PC-3 (cell line): ENCODE measurements at regions not wholly inside any gene's neighbourhood (a gene's known extent, or its start where the extent isn't known, plus 50 kb on each side); places are given as distances from the start of the nearest gene placed in this dataset.

Experiments used
- ATAC-seq: fragments of 200-7000 bp; cut with Tn5 transposase; 2 replicates; pipeline ENCODE4 v1.9.1; 2020; ENCODE audit warnings: mild to moderate bottlenecking, moderate library complexity
- BruUV-seq: library from RNA; stranded (reverse); fragments of 400-500 nt; replicated peaks from 2 replicates; lab custom pipeline; 2021; lab: Mats Ljungman, UMichigan
- CTCF ChIA-PET: fragments of 300-600 bp; sonication (Branson Sonifier 250); formaldehyde crosslinking; loops from one replicate; lab custom pipeline; 2022; ENCODE audit warnings: antibody characterized with exemption; lab: Charles Lee
- POLR2A ChIA-PET: fragments of 300-600 bp; sonication (Branson Sonifier 250); formaldehyde crosslinking; loops from one replicate; lab custom pipeline; 2022; ENCODE audit warnings: antibody characterized with exemption; ENCODE audit not compliant: unreplicated experiment; lab: Charles Lee
- DNase-seq: peaks from one replicate; pipeline ENCODE4 v3.0.0-alpha.2; 2015
- H2AFZ ChIP-seq: fragments of 300-600 bp; sonication (generic); 2 replicates; pipeline ENCODE4 v1.6.0; 2016; ENCODE audit warnings: antibody characterized with exemption, low read length
- H3F3A ChIP-seq: fragments of 300-600 bp; sonication (generic); one replicate; pipeline ENCODE4 v1.6.0; 2017; ENCODE audit warnings: antibody characterized with exemption, low read length, control low read depth, mild to moderate bottlenecking; ENCODE audit not compliant: unreplicated experiment
- H3K27ac ChIP-seq: fragments of 300-600 bp; sonication (generic); 2 replicates; pipeline ENCODE4 v1.5.1; 2016; ENCODE audit warnings: mild to moderate bottlenecking, low read length
- H3K27me3 ChIP-seq: fragments of 300-600 bp; sonication (generic); 2 replicates; pipeline ENCODE4 v1.6.1; 2016; ENCODE audit warnings: low read length, mixed read lengths
- H3K36me3 ChIP-seq: fragments of 300-600 bp; sonication (generic); 2 replicates; pipeline ENCODE4 v1.6.1; 2016; ENCODE audit warnings: low read depth, mixed run types, low read length, mixed read lengths
- H3K4me1 ChIP-seq: fragments of 300-600 bp; sonication (generic); 2 replicates; pipeline ENCODE4 v1.5.1; 2016; ENCODE audit warnings: low read length; ENCODE audit not compliant: insufficient read depth
- H3K4me2 ChIP-seq: fragments of 300-600 bp; sonication (generic); 2 replicates; pipeline ENCODE4 v1.6.0; 2016; ENCODE audit warnings: low read length
- H3K4me3 ChIP-seq: fragments of 300-600 bp; sonication (generic); 2 replicates; pipeline ENCODE4 v1.5.1; 2016; ENCODE audit warnings: mild to moderate bottlenecking, low read length, mixed read lengths
- H3K79me2 ChIP-seq: fragments of 300-600 bp; sonication (generic); 2 replicates; pipeline ENCODE4 v1.6.1; 2017; ENCODE audit warnings: low read length, mixed read lengths
- H3K9ac ChIP-seq: fragments of 300-600 bp; sonication (generic); 2 replicates; pipeline ENCODE4 v1.6.0; 2016; ENCODE audit warnings: mild to moderate bottlenecking, low read length
- H3K9me2 ChIP-seq: fragments of 300-600 bp; sonication (generic); replicated peaks from 2 replicates; pipeline ENCODE4 v1.6.1; 2016; ENCODE audit warnings: mixed run types, low read length, mixed read lengths
- H3K9me3 ChIP-seq: fragments of 300-600 bp; sonication (generic); 2 replicates; pipeline ENCODE4 v1.6.1; 2016; ENCODE audit warnings: low read length, mixed read lengths
- H4K20me1 ChIP-seq: fragments of 300-600 bp; sonication (generic); 2 replicates; pipeline ENCODE4 v1.6.1; 2016; ENCODE audit warnings: low read length, mixed read lengths
- EZH2 ChIP-seq: fragments of 300-600 bp; sonication (generic); IDR thresholded peaks from one replicate; pipeline ENCODE4 v1.6.1; 2017; ENCODE audit warnings: antibody characterized with exemption, mild to moderate bottlenecking, low read length; ENCODE audit not compliant: unreplicated experiment
- EZH2phosphoT487 ChIP-seq: fragments of 300-600 bp; sonication (generic); IDR thresholded peaks from 2 replicates; pipeline ENCODE4 v1.6.1; 2018; ENCODE audit warnings: mild to moderate bottlenecking, antibody characterized with exemption, low read length, borderline replicate concordance
- intact Hi-C: fragments of 100-400 bp; cut with micrococcal nuclease; formaldehyde crosslinking; loops from 2 replicates; pipeline ENCODE4 v1.9.0; 2023
- TF ChIP-seq, protein P1 (sequence below): fragments of 300-600 bp; sonication (generic); conservative IDR thresholded peaks from 2 replicates; pipeline ENCODE4 v1.5.1; 2017; ENCODE audit warnings: antibody characterized with exemption, low read depth, mild to moderate bottlenecking, low read length

DNA sequence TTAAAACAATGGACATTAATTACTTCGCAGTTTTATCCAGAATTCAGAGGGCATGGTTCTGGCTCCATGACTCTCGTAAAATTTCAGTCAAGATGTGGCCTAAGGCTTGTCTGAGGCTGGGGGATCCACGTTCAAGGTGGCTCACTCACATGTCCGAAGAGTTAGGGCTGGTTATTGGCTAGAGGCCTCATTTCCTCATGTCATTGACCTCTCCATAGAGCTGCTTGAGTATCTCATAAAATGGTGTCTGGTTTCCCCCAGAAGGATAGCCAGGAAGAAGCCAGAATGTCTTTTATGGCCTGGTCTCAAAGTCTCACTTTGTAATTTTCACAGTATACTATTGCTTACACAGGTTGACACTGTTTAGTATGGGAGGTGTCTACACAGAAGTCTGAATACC is 67.3 kb upstream of the DCBLD2 start:
- intact Hi-C loops = no loop called here
- peaks cover 80% of the 10 kb centered on the region for H3K79me2 ChIP-seq
- peaks cover 81% of the 10 kb centered on the region for H3K4me1 ChIP-seq
- peaks cover 11% of the 10 kb centered on the region for H3F3A ChIP-seq
- H3K9ac ChIP-seq = no peak overlapping the region
- TF ChIP-seq, protein P1, sequence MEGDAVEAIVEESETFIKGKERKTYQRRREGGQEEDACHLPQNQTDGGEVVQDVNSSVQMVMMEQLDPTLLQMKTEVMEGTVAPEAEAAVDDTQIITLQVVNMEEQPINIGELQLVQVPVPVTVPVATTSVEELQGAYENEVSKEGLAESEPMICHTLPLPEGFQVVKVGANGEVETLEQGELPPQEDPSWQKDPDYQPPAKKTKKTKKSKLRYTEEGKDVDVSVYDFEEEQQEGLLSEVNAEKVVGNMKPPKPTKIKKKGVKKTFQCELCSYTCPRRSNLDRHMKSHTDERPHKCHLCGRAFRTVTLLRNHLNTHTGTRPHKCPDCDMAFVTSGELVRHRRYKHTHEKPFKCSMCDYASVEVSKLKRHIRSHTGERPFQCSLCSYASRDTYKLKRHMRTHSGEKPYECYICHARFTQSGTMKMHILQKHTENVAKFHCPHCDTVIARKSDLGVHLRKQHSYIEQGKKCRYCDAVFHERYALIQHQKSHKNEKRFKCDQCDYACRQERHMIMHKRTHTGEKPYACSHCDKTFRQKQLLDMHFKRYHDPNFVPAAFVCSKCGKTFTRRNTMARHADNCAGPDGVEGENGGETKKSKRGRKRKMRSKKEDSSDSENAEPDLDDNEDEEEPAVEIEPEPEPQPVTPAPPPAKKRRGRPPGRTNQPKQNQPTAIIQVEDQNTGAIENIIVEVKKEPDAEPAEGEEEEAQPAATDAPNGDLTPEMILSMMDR = no peak
- no peak for TF ChIP-seq EZH2phosphoT487
- TF ChIP-seq EZH2 = no peak
- no peaks in the 10 kb centered on the region for H3K9me3 ChIP-seq
- no peak overlapping the region for H3K4me3 ChIP-seq
- ATAC-seq (no peak), DNase-seq (no peak)
- POLR2A ChIA-PET = no interaction called here
- H4K20me1 ChIP-seq = no peaks in the 10 kb centered on the region
- no peaks in the 10 kb centered on the region for H3K27me3 ChIP-seq
- CTCF ChIA-PET = no interaction called here
- no peaks in the 10 kb centered on the region for H3K9me2 ChIP-seq
- no peak overlapping the region for H2AFZ ChIP-seq
- peak overlapping the region; percentile 98; the same call in 1 of the 2 replicates for H3K27ac ChIP-seq
- H3K4me2 ChIP-seq = no peak overlapping the region
- H3K36me3 ChIP-seq = 0 out of 2 replicates have a peak, but pooled peaks cover 3% of the 10 kb centered on the region
- BruUV-seq = no TSS peak

DNA sequence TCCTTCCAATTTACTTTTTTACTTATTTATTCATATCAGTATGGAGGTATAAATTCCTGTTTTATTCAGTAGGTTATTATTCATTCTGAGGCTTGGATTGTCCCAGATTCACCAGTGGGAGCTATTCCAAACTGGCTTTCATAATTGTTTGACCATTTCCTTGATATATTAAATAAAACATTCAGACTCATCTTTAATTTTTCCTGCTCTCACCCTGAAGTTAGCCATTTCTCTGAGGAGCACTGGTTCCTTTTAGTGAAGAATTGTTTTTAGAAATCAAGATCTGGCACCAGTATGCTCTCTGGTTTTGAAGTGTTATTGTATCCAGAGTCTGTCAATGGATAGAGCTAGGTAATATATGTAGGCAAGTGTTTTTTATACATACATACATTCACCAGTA is 66.9 kb upstream of the DCBLD2 start:
- Histone ChIP-seq H4K20me1 (no peaks in the 10 kb centered on the region), H3K4me2 (peak overlapping the region; percentile 14), H3F3A (peaks cover 9% of the 10 kb centered on the region), H3K79me2 (peaks cover 80% of the 10 kb centered on the region), H2AFZ (no peak overlapping the region), H3K27ac (peak overlapping the region; percentile 98), H3K36me3 (0 out of 2 replicates have a peak, but pooled peaks cover 3% of the 10 kb centered on the region), H3K9me2 (no peaks in the 10 kb centered on the region), H3K4me1 (peaks cover 81% of the 10 kb centered on the region), H3K9ac (no peak overlapping the region), H3K9me3 (no peaks in the 10 kb centered on the region), H3K4me3 (no peak overlapping the region), H3K27me3 (no peaks in the 10 kb centered on the region)
- no peak for TF ChIP-seq EZH2
- TF ChIP-seq EZH2phosphoT487 = no peak
- TF ChIP-seq, protein P1 = no peak
- BruUV-seq = no TSS peak
- POLR2A ChIA-PET = interaction anchor here (0.7 kb wide), 1 partner anchor 15 kb away, joined by 5 read pairs; no protein-coding TSS in a partner anchor
- ATAC-seq = no peak
- intact Hi-C loops = no loop called here
- no peak for DNase-seq
- CTCF ChIA-PET = no interaction called here

DNA sequence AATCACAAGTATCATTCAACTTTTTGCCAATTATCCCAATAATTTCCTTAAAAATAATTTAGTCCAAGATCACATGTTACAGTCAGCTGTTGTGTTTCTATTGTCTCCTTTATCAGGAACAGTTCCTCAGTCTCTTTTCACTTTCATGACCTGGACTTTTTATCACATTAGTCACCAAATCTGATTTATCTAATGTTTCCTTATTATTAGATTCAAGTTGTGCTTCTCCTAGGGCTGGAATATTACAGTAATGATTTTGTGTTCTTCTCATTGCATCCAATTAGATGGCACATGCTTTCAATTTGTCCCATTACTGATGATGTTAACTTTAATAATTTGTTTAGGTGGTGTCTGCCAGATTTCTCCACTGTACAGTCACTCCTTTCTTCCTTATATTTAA is 66.3 kb upstream of the DCBLD2 start:
- Histone ChIP-seq H3K4me3 (no peak overlapping the region), H3K9me2 (no peaks in the 10 kb centered on the region), H4K20me1 (no peaks in the 10 kb centered on the region), H3K27me3 (no peaks in the 10 kb centered on the region), H3F3A (peaks cover 15% of the 10 kb centered on the region), H2AFZ (no peak overlapping the region), H3K27ac (peak overlapping the region; percentile 98), H3K4me2 (peak overlapping the region; percentile 14), H3K9me3 (no peaks in the 10 kb centered on the region), H3K36me3 (0 out of 2 replicates have a peak, but pooled peaks cover 3% of the 10 kb centered on the region), H3K4me1 (peaks cover 84% of the 10 kb centered on the region), H3K9ac (no peak overlapping the region; the same call in 1 of the 2 replicates), H3K79me2 (peaks cover 78% of the 10 kb centered on the region)
- no TSS peak for BruUV-seq
- no peak for ATAC-seq
- no peak for DNase-seq
- intact Hi-C loops = no loop called here
- POLR2A ChIA-PET = interaction anchor here (0.7 kb wide), 1 partner anchor 15 kb away, joined by 5 read pairs; no protein-coding TSS in a partner anchor
- CTCF ChIA-PET = no interaction called here
- TF ChIP-seq EZH2 = no peak
- no peak for TF ChIP-seq EZH2phosphoT487
- TF ChIP-seq, protein P1 = no peak
